ENCODE measurements at regions not wholly inside any gene's neighbourhood (a gene's known extent, or its start where the extent isn't known, plus 50 kb on each side); places are given as distances from the start of the nearest gene placed in this dataset.

GRCh38 chr10:44087403-44087802 lies 297.5 kb downstream of the CXCL12 start:
- H3K27me3 ChIP-seq: no peaks in the 10 kb centered on the region
- no peak overlapping the region for H3K27ac ChIP-seq
- no peaks in the 10 kb centered on the region for H3K36me3 ChIP-seq
- no peaks in the 10 kb centered on the region for H3K4me1 ChIP-seq
- peaks cover 0 to 10% (median 0%) of the 10 kb centered on the region in 11 donors for H3K9me3 ChIP-seq
- DNase-seq: no peak
- H3K4me3 ChIP-seq: no peak overlapping the region
- intact Hi-C loops (cut with DNase I): no loop called here
- ATAC-seq: no peak
- TF ChIP-seq CTCF (IDR thresholded peaks at IDR 0.05): no peak

GRCh38 chr10:44083719-44084400 lies 301.0 kb downstream of the CXCL12 start:
- no peaks in the 10 kb centered on the region for H3K9me3 ChIP-seq
- ATAC-seq (no peak), DNase-seq (no peak)
- H3K4me3 ChIP-seq: no peak overlapping the region
- H3K27ac ChIP-seq: no peak overlapping the region
- WGBS, 2 donors: 83% methylated on average over 3 of the region's 3 CpGs
- no peak for TF ChIP-seq CTCF (IDR thresholded peaks at IDR 0.05)
- no peaks in the 10 kb centered on the region for H3K27me3 ChIP-seq
- intact Hi-C loops (cut with DNase I): no loop called here
- H3K4me1 ChIP-seq: no peaks in the 10 kb centered on the region
- no peaks in the 10 kb centered on the region for H3K36me3 ChIP-seq

DNA sequence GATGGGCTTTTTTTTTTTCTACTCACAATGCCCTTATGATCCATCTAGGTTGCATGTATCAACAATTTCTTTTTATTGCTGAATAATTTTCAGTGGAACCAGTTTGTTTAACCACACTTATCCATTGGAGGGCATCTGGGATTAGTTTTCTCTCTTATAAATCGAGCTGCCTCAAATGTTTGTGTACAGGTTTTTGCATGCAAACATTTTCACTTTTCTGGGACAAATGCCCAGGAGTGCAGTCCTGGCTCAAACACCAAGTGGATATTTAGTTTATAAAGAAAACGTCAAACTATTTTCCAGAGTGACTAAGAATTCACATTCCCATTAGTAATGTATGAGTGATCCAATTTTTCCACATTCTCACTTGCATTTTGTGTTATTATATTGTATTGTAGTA lies 313.4 kb downstream of the CXCL12 start:
- intact Hi-C loops (cut with DNase I): no loop called here
- Histone ChIP-seq H3K27me3 (no peaks in the 10 kb centered on the region), H3K36me3 (no peaks in the 10 kb centered on the region), H3K4me3 (no peak overlapping the region), H3K4me1 (peaks cover 0 to 33% (median 14%) of the 10 kb centered on the region in 9 donors), H3K27ac (no peak overlapping the region), H3K9me3 (peaks cover 0 to 15% (median 0%) of the 10 kb centered on the region in 11 donors)
- no peak for TF ChIP-seq CTCF (IDR thresholded peaks at IDR 0.05)
- 58 to 62% methylated on average over 2 of the region's 2 CpGs for WGBS, 2 donors
- DNase-seq (no peak), ATAC-seq (no peak)

DNA sequence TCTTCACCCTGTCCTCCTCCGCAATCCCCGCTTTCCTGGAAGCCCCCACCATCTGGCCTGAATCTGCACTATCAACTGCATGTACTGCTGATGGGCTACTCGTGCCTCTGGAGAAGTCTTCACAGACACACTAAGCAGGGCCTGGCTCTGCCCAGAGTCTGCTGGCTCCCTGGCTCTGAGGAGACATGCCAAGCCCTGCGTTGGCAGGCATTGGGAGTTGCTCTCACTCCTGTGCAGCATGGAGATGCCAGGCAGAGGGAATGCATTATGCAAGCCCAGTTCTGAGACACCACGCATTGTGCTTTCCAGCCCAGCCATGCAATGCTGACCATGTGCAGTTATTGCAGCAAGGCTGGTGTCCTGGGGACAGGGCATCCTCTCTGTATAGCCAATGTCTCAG lies 314.6 kb downstream of the CXCL12 start:
- no peak for TF ChIP-seq CTCF (IDR thresholded peaks at IDR 0.05)
- peak; percentile 53 to 65 for DNase-seq
- peak overlapping the region in 1 of 10 donors; percentile 33 for H3K27ac ChIP-seq

More for the DNA sequence above, 314.6 kb downstream of the CXCL12 start:
- intact Hi-C loops (cut with DNase I): no loop called here
- H3K4me1 ChIP-seq: peaks cover 5 to 45% (median 14%) of the 10 kb centered on the region in 9 donors
- no peaks in the 10 kb centered on the region for H3K27me3 ChIP-seq
- H3K4me3 ChIP-seq: no peak overlapping the region
- no peaks in the 10 kb centered on the region for H3K36me3 ChIP-seq
- 61 to 73% methylated on average over 5 of the region's 5 CpGs for WGBS, 2 donors
- peak; percentile 63 to 94 (median 82) for ATAC-seq
- H3K9me3 ChIP-seq: peaks cover 0 to 9% (median 0%) of the 10 kb centered on the region in 11 donors

Data from heart right ventricle (tissue), 16 donors.